Heart left ventricle (tissue), 16 donors: ENCODE measurements at regions not wholly inside any gene's neighbourhood (a gene's known extent, or its start where the extent isn't known, plus 50 kb on each side); places are given as distances from the start of the nearest gene placed in this dataset.

ENCODE experiments used
- ATAC-seq, 4 donors: fragments of 200-7000 bp; cut with Tn5 transposase; one replicate each; pipeline ENCODE4 v1.9.1; 2020 to 2022; ENCODE audit warnings: moderate library complexity in 4 of 4, mild to moderate bottlenecking in 3 of 4, moderate number of reproducible peaks in 1 of 4
- DNase-seq, 5 donors: peaks; one replicate each; pipeline ENCODE4 v3.0.0-alpha.2; 2020
- H3K27ac ChIP-seq, 12 donors: fragments of 200-600 bp; sonication (generic) in 4 of 12; one replicate each; pipeline versions ENCODE4 v1.5.0 to v1.8.0; 2016 to 2022; ENCODE audit warnings: mild to moderate bottlenecking in 2 of 12
- H3K27me3 ChIP-seq, 9 donors: fragments of 200-600 bp; sonication (generic) in 2 of 9; one replicate each; pipeline versions ENCODE4 v1.5.1 to v1.8.0; 2016 to 2022; ENCODE audit warnings: mild to moderate bottlenecking in 3 of 9
- H3K36me3 ChIP-seq, 9 donors: fragments of 200-600 bp; sonication (generic) in 2 of 9; one replicate each; pipeline versions ENCODE4 v1.5.0 to v1.8.0; 2018 to 2022; ENCODE audit warnings: mild to moderate bottlenecking in 2 of 9
- H3K4me1 ChIP-seq, 12 donors: fragments of 200-600 bp; sonication (generic) in 4 of 12; one replicate each; pipeline versions ENCODE4 v1.5.0 to v1.8.0; 2016 to 2022; ENCODE audit warnings: mild to moderate bottlenecking in 3 of 12
- H3K4me3 ChIP-seq, 12 donors: fragments of 200-600 bp; sonication (generic) in 4 of 12; one replicate each; pipeline versions ENCODE4 v1.5.0 to v1.8.0; 2017 to 2022; ENCODE audit warnings: mild to moderate bottlenecking in 9 of 12, moderate library complexity in 4 of 12
- H3K9me3 ChIP-seq, 12 donors: fragments of 200-600 bp; sonication (generic) in 4 of 12; one replicate each; pipeline versions ENCODE4 v1.5.0 to v1.8.0; 2016 to 2022; ENCODE audit warnings: mild to moderate bottlenecking in 1 of 12
- CTCF ChIP-seq, 12 donors: fragments of 200-600 bp; sonication (generic) in 4 of 12; IDR thresholded peaks; one replicate each; pipeline versions ENCODE4 v1.5.0 to v1.8.0; 2018 to 2022; ENCODE audit warnings: antibody characterized with exemption in 12 of 12, mild to moderate bottlenecking in 5 of 12
- POLR2A ChIP-seq, 2 donors: fragments of 450-650 bp; IDR thresholded peaks; one replicate each; pipeline ENCODE4 v1.6.1; 2017; ENCODE audit warnings: antibody characterized with exemption in 2 of 2, mild to moderate bottlenecking in 2 of 2, moderate library complexity in 2 of 2
- WGBS, 4 donors: extraction: QIAGEN DNeasy Blood & Tissue Kit in 2 of 4; methylation state at CpG; one replicate each; pipeline versions ENCODE4 v1.1.5 to v1.1.7; 2013 to 2018; 5-methylcytosine and 5-hydroxymethylcytosine counted together
- intact Hi-C, 10 donors: fragments of 100-400 bp; cut with DNase I; formaldehyde crosslinking; loops; one replicate each; pipeline versions ENCODE4 v1.11.1 to v1.14.2; 2022
- donor health status: ischemic (EF 13 %, LVEDD 7.1; RV severe dilation, severe dysfunction).
- donor health status: healthy with polysubstance abuse.
- donor health status: DM: no; HTN: yes; CAD: no.
- donor health status: DM: no; HTN: no; CAD: no.
- donor health status: ischemic (EF 25% LVEDD 6.9; RV normal size, moderate dysfunction).
- donor health status: ischemic (EF 25% LVEDD 5.7; RV mildly dilated, moderate dysfunction).
- donor health status: healthy.
- donor health status: DM: yes; HTN: yes; CAD: no.
- donor health status: ischemic (EF 35%, LVEDD 5.7; RV mildly dilated, moderate dysfunction).
- donor health status: nonischemic (EF 11% LVEDD 7.7; RV severe dilation, severe dysfunction).
- donor health status: DM: yes; HTN: yes; CAD: no.
- donor health status: PGD.
- donor health status: ischemic (EF 29% LVEDD 5.4; RV normal size, mild dysfunction).
- donor health status: nonischemic (EF 23%, LVEDD 6.1; RV moderate dilation, normal function).

GRCh38 chr12:13592063-13592942 lies 389.1 kb downstream of the GRIN2B start:
- TF ChIP-seq CTCF (IDR thresholded peaks at IDR 0.05), result no peak
- no peaks in the 10 kb centered on the region for H3K27me3 ChIP-seq
- DNase-seq (no peak), ATAC-seq (no peak)
- intact Hi-C loops, result no loop called here
- WGBS, 4 donors, result 68 to 82% (median 72%) methylated on average over 3 of the region's 3 CpGs
- H3K9me3 ChIP-seq, result no peaks in the 10 kb centered on the region
- H3K4me3 ChIP-seq, result no peak overlapping the region
- no peaks in the 10 kb centered on the region for H3K36me3 ChIP-seq
- H3K27ac ChIP-seq, result no peak overlapping the region
- H3K4me1 ChIP-seq, result no peaks in the 10 kb centered on the region

- Histone ChIP-seq H3K27me3 (no peaks in the 10 kb centered on the region), H3K4me1 (no peaks in the 10 kb centered on the region), H3K9me3 (no peaks in the 10 kb centered on the region), H3K27ac (no peak overlapping the region), H3K4me3 (no peak overlapping the region), H3K36me3 (no peaks in the 10 kb centered on the region)
- DNase-seq (no peak), ATAC-seq (no peak)
- no peak for TF ChIP-seq CTCF (IDR thresholded peaks at IDR 0.05)
- no peak for TF ChIP-seq POLR2A (IDR thresholded peaks at IDR 0.05)
- intact Hi-C loops, result no loop called here
These were observed 389.9 kb downstream of the GRIN2B start for GRCh38 chr12:13591488-13591887.

- intact Hi-C loops, result no loop called here
- Histone ChIP-seq H3K36me3 (no peaks in the 10 kb centered on the region), H3K27ac (no peak overlapping the region), H3K4me1 (no peaks in the 10 kb centered on the region), H3K27me3 (peaks cover 0 to 3% (median 0%) of the 10 kb centered on the region in 9 donors), H3K9me3 (no peaks in the 10 kb centered on the region), H3K4me3 (no peak overlapping the region)
- DNase-seq, result no peak
- WGBS, 4 donors, result 83 to 91% (median 88%) methylated on average over 6 of the region's 6 CpGs
- ATAC-seq, result no peak
- TF ChIP-seq CTCF (IDR thresholded peaks at IDR 0.05) (no peak), POLR2A (IDR thresholded peaks at IDR 0.05) (no peak)
These were observed 390.3 kb downstream of the GRIN2B start for GRCh38 chr12:13591059-13591458.

GRCh38 chr12:13588574-13588973 lies 392.0 kb downstream of the EMP1 start:
- TF ChIP-seq POLR2A (IDR thresholded peaks at IDR 0.05) (no peak), CTCF (IDR thresholded peaks at IDR 0.05) (no peak)
- intact Hi-C loops, result no loop called here
- H3K27ac ChIP-seq, result no peak overlapping the region
- no peaks in the 10 kb centered on the region for H3K4me1 ChIP-seq
- no peak for DNase-seq
- H3K36me3 ChIP-seq, result no peaks in the 10 kb centered on the region
- WGBS, 4 donors, result 56 to 63% (median 58%) methylated on average over 4 of the region's 4 CpGs
- no peak for ATAC-seq
- no peaks in the 10 kb centered on the region for H3K9me3 ChIP-seq
- H3K27me3 ChIP-seq, result peaks cover 0 to 3% (median 0%) of the 10 kb centered on the region in 9 donors
- no peak overlapping the region for H3K4me3 ChIP-seq
